ENCODE measurements at regions not wholly inside any gene's neighbourhood (a gene's known extent, or its start where the extent isn't known, plus 50 kb on each side); places are given as distances from the start of the nearest gene placed in this dataset.

GRCh38 chr13:63161219-63161618 lies 1745.6 kb upstream of the PCDH20 start:
- no peak for DNase-seq (ENCODE audit: low read depth, low spot score)
- ChIA-PET POLR2A (no interaction called here), RAD21 (ENCODE audit: low non-redundant PET in 1 of 2, low total read pairs in 2 of 2, uncharacterized antibody in 2 of 2, unreplicated experiment in 2 of 2) (no interaction called here), CTCF (no interaction called here)
- Histone ChIP-seq H3K36me3 (ENCODE audit: control insufficient read depth in 1 of 2, insufficient read depth in 2 of 2, low read length in 2 of 2) (no peaks in the 10 kb centered on the region), H2AFZ (ENCODE audit: low read depth, low read length, poor library complexity, severe bottlenecking) (no peak overlapping the region), H3K9me3 (ENCODE audit: control insufficient read depth in 1 of 2, insufficient read depth in 1 of 2, low read depth in 1 of 2, low read length in 2 of 2) (no peaks in the 10 kb centered on the region), H3K4me3 (replicated peaks in 1 of 2; ENCODE audit: low read depth in 1 of 2, low read length in 2 of 2) (no peak overlapping the region), H4K20me1 (ENCODE audit: insufficient read depth) (no peaks in the 10 kb centered on the region), H3K9me2 (ENCODE audit: insufficient read depth) (no peaks in the 10 kb centered on the region), H3K79me2 (ENCODE audit: insufficient read depth, low read length) (no peaks in the 10 kb centered on the region), H3K4me1 (ENCODE audit: control insufficient read depth in 1 of 2, insufficient read depth in 2 of 2, low read length in 2 of 2) (no peaks in the 10 kb centered on the region), H3K27ac (ENCODE audit: low read depth, low read length) (no peak overlapping the region), H3K4me2 (ENCODE audit: low read length) (no peak overlapping the region), H3K9ac (ENCODE audit: low read length) (no peak overlapping the region), H3K27me3 (ENCODE audit: insufficient read depth, low read length) (no peaks in the 10 kb centered on the region)
- BruUV-seq (replicated peaks): no TSS peak
- TF ChIP-seq ATF3 (IDR thresholded peaks at IDR 0.05) (no peak), MAX (IDR thresholded peaks at IDR 0.05) (no peak), RAD21 (IDR thresholded peaks at IDR 0.05; ENCODE audit: low read depth) (no peak), SP1 (IDR thresholded peaks at IDR 0.05; ENCODE audit: low read depth) (no peak), EZH2phosphoT487 (IDR thresholded peaks at IDR 0.05; ENCODE audit: borderline replicate concordance) (no peak), POLR2AphosphoS5 (IDR thresholded peaks at IDR 0.05; ENCODE audit: low read depth, low read length) (no peak), REST (IDR thresholded peaks at IDR 0.05; ENCODE audit: low read depth) (no peak), EZH2 (IDR thresholded peaks at IDR 0.05) (no peak), EGR1 (IDR thresholded peaks at IDR 0.05; ENCODE audit: low read depth) (no peak), CBX3 (IDR thresholded peaks at IDR 0.05; ENCODE audit: low read depth) (no peak), CEBPB (IDR thresholded peaks at IDR 0.05; ENCODE audit: low read depth) (no peak), TCF7L2 (IDR thresholded peaks at IDR 0.05; ENCODE audit: borderline replicate concordance, extremely low read depth, insufficient read depth, insufficient read length) (no peak), POLR2A (IDR thresholded peaks at IDR 0.05; ENCODE audit: borderline replicate concordance, extremely low read depth, insufficient read depth, insufficient read length) (no peak)
- no peak for ATAC-seq
- intact Hi-C loops (cut with micrococcal nuclease): no loop called here

All from HCT116 (cell line).